ENCODE measurements at regions not wholly inside any gene's neighbourhood (a gene's known extent, or its start where the extent isn't known, plus 50 kb on each side); places are given as distances from the start of the nearest gene placed in this dataset.

DNA sequence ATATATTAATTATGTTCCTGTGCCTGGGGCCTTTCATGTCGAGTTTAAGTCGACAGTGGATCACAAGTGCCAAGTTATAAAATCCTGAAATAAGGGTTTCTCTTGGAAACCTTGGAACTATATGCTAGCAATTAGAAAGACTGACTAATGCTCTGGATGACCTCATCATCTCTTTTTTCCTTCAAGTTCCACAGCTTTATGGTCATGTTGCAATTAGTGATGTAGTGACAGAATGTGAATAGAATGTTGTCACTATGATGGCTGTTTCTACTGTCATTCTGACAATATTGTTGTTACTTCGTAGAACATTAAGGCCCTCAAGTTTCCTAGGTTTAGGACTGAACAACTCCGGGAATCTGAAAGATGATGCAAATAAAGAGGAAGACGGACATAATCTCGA lies 368.0 kb upstream of the SEMA6A start:
- no peak overlapping the region for H3K4me3 ChIP-seq (ENCODE audit: low read depth, low read length, poor library complexity, severe bottlenecking)
- no peaks in the 10 kb centered on the region for H3K79me2 ChIP-seq (ENCODE audit: insufficient read depth, low read depth, low read length)
- intact Hi-C loops (cut with micrococcal nuclease; ENCODE audit: unreplicated experiment): loop anchor here (10.0 kb wide), 3 partner anchors 138 to 288 kb away; no protein-coding TSS in a partner anchor
- no TSS peak for BruUV-seq (replicated peaks)
- TF ChIP-seq EZH2phosphoT487 (IDR thresholded peaks at IDR 0.05; ENCODE audit: borderline replicate concordance, low read depth, low read length): no peak
- TF ChIP-seq, protein P1, sequence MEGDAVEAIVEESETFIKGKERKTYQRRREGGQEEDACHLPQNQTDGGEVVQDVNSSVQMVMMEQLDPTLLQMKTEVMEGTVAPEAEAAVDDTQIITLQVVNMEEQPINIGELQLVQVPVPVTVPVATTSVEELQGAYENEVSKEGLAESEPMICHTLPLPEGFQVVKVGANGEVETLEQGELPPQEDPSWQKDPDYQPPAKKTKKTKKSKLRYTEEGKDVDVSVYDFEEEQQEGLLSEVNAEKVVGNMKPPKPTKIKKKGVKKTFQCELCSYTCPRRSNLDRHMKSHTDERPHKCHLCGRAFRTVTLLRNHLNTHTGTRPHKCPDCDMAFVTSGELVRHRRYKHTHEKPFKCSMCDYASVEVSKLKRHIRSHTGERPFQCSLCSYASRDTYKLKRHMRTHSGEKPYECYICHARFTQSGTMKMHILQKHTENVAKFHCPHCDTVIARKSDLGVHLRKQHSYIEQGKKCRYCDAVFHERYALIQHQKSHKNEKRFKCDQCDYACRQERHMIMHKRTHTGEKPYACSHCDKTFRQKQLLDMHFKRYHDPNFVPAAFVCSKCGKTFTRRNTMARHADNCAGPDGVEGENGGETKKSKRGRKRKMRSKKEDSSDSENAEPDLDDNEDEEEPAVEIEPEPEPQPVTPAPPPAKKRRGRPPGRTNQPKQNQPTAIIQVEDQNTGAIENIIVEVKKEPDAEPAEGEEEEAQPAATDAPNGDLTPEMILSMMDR (conservative IDR thresholded peaks at IDR 0.05; ENCODE audit: low read length): no peak
- H4K20me1 ChIP-seq (ENCODE audit: insufficient read depth, low read length): no peaks in the 10 kb centered on the region
- H3K27ac ChIP-seq (ENCODE audit: low read depth, low read length, poor library complexity, severe bottlenecking): no peak overlapping the region
- H3K9me2 ChIP-seq (ENCODE audit: insufficient read depth, low read length): no peaks in the 10 kb centered on the region
- no peak overlapping the region for H3K4me2 ChIP-seq (ENCODE audit: low read length)
- no peaks in the 10 kb centered on the region for H3K4me1 ChIP-seq (ENCODE audit: insufficient read depth, low read length, poor library complexity, severe bottlenecking)
- CTCF ChIA-PET (ENCODE audit: unreplicated experiment): no interaction called here
- no peaks in the 10 kb centered on the region for H3K9me3 ChIP-seq (ENCODE audit: low read length)
- no peaks in the 10 kb centered on the region for H3K36me3 ChIP-seq (ENCODE audit: insufficient read depth, low read length)
- POLR2A ChIA-PET: interaction anchor here (0.6 kb wide), 1 partner anchor 149 kb away, joined by 3 read pairs; no protein-coding TSS in a partner anchor
- no peak for DNase-seq (ENCODE audit: low spot score)
- H2AFZ ChIP-seq (ENCODE audit: low read length): no peak overlapping the region; the same call in 1 of the 2 replicates

DNA sequence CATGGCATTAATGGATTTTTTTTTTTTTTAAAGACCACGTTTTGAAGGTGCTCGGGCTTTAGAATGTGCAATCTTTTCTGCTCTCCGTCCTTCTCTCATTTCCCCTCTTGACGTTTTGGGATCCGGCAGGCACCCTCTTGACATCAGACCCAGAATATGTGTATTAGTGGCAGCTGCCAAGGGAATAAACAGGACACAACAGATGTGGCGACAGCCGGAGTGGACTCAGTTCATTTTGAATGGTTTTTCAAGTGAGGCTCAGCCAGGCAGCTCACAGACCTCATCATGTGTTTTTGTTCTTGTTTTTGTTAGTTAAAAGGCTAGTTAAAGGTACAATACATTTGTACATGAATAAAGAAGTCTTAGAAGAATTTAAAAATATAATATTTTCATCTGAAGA lies 365.0 kb upstream of the SEMA6A start:
- Histone ChIP-seq H4K20me1 (ENCODE audit: insufficient read depth, low read length) (no peaks in the 10 kb centered on the region), H3K79me2 (ENCODE audit: insufficient read depth, low read depth, low read length) (no peaks in the 10 kb centered on the region), H3K4me1 (ENCODE audit: insufficient read depth, low read length, poor library complexity, severe bottlenecking) (no peaks in the 10 kb centered on the region), H3K4me2 (ENCODE audit: low read length) (no peak overlapping the region), H3K9me2 (ENCODE audit: insufficient read depth, low read length) (no peaks in the 10 kb centered on the region), H3K4me3 (ENCODE audit: low read depth, low read length, poor library complexity, severe bottlenecking) (no peak overlapping the region), H2AFZ (ENCODE audit: low read length) (no peak overlapping the region), H3K36me3 (ENCODE audit: insufficient read depth, low read length) (no peaks in the 10 kb centered on the region), H3K27ac (ENCODE audit: low read depth, low read length, poor library complexity, severe bottlenecking) (no peak overlapping the region), H3K9me3 (ENCODE audit: low read length) (no peaks in the 10 kb centered on the region)
- no TSS peak for BruUV-seq (replicated peaks)
- intact Hi-C loops (cut with micrococcal nuclease; ENCODE audit: unreplicated experiment): loop anchor here (10.0 kb wide), 3 partner anchors 135 to 285 kb away; no protein-coding TSS in a partner anchor
- TF ChIP-seq, protein P1 (conservative IDR thresholded peaks at IDR 0.05; ENCODE audit: low read length): no peak
- TF ChIP-seq EZH2phosphoT487 (IDR thresholded peaks at IDR 0.05; ENCODE audit: borderline replicate concordance, low read depth, low read length): no peak
- no peak for DNase-seq (ENCODE audit: low spot score)
- CTCF ChIA-PET (ENCODE audit: unreplicated experiment): no interaction called here
- POLR2A ChIA-PET: interaction anchor here (0.7 kb wide), 1 partner anchor 407 kb away, joined by 3 read pairs; no protein-coding TSS in a partner anchor

DNA sequence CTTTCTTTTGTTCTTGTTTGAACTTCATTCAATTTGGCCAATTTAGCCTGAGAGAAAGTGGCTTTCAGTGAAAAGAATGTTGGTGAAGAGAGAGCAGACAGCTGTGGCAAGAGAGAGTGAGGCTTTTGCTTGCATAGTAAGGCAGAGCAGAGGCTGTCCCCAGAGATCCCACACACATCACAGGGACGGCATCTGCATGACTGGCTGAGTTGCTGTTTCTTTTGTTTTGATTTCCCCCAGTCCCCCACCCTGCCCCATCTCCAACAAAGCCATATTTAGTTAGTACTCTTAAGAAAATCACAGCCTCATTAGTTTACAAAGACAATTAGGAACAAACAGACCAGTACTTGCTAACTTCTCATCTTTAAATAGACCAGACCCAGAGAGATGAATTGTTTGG lies 363.9 kb upstream of the SEMA6A start:
- no TSS peak for BruUV-seq (replicated peaks)
- Histone ChIP-seq H3K27ac (ENCODE audit: low read depth, low read length, poor library complexity, severe bottlenecking) (no peak overlapping the region), H3K4me1 (ENCODE audit: insufficient read depth, low read length, poor library complexity, severe bottlenecking) (no peaks in the 10 kb centered on the region), H4K20me1 (ENCODE audit: insufficient read depth, low read length) (no peaks in the 10 kb centered on the region), H3K4me2 (ENCODE audit: low read length) (no peak overlapping the region), H3K4me3 (ENCODE audit: low read depth, low read length, poor library complexity, severe bottlenecking) (no peak overlapping the region), H3K79me2 (ENCODE audit: insufficient read depth, low read depth, low read length) (no peaks in the 10 kb centered on the region), H3K9me2 (ENCODE audit: insufficient read depth, low read length) (no peaks in the 10 kb centered on the region), H2AFZ (ENCODE audit: low read length) (no peak overlapping the region), H3K36me3 (ENCODE audit: insufficient read depth, low read length) (no peaks in the 10 kb centered on the region), H3K9me3 (ENCODE audit: low read length) (no peaks in the 10 kb centered on the region)
- POLR2A ChIA-PET: interaction anchor here (0.5 kb wide), 1 partner anchor 1288 kb away, joined by 7 read pairs; no protein-coding TSS in a partner anchor
- CTCF ChIA-PET (ENCODE audit: unreplicated experiment): no interaction called here
- TF ChIP-seq, protein P1 (conservative IDR thresholded peaks at IDR 0.05; ENCODE audit: low read length): no peak
- no peak for TF ChIP-seq EZH2phosphoT487 (IDR thresholded peaks at IDR 0.05; ENCODE audit: borderline replicate concordance, low read depth, low read length)
- no peak for DNase-seq (ENCODE audit: low spot score)
- intact Hi-C loops (cut with micrococcal nuclease; ENCODE audit: unreplicated experiment): no loop called here
